ENCODE measurements at regions not wholly inside any gene's neighbourhood (a gene's known extent, or its start where the extent isn't known, plus 50 kb on each side); places are given as distances from the start of the nearest gene placed in this dataset.

DNA sequence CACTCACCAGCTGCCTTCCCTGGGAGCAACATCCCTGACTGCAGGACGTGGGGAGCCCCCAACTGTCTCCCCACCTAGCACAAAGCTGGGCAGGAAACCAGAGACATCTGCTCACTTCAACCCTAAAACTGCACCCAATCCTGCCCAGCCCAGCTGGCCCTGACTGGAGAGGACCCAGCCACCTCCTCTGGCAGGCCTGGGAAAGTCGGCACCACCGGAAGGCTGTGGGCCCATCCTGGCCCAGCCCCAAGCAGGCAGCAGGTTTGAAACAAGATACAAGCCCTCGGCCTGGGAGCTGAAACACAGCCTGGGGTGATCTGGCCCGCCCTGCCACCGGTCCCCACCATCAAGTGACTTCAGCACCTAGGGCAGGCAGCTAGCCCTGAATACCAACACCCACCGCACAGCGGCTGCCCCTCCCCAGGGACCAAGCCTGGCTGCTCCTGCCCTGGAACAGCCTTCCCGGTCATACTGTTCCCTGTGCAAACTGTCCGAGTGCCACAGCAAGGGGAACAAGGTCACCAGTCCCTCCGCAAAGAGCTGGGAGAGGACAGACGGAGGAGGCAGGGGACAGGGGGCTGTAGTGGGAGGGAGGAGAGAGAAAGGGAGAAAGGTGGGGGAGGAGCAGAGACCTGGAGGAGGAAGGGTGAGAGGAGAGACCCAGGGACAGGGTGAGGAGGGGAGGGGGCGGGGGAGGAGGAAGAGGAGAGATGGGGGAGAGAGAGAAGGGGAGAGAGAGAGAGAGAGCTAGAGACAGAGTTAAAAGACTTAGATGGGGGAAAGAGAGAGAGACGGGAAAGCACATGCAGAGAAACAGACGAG lies 115.7 kb downstream of the RFLNA start:
- DNase-seq (ENCODE audit: low spot score) = no peak
- no peak for ATAC-seq (ENCODE audit: low FRiP score)
- TF ChIP-seq CTCF (IDR thresholded peaks at IDR 0.05) = no peak

GRCh38 chr12:124408822-124409517 lies 114.1 kb downstream of the RFLNA start:
- no peak for ATAC-seq (ENCODE audit: low FRiP score)
- no peak for DNase-seq (ENCODE audit: low spot score)
- no peak for TF ChIP-seq CTCF (IDR thresholded peaks at IDR 0.05)

- no peak for ATAC-seq (ENCODE audit: low FRiP score)
- no peak for DNase-seq (ENCODE audit: low spot score)
- no peak for TF ChIP-seq CTCF (IDR thresholded peaks at IDR 0.05)
Measured at GRCh38 chr12:124407074-124407473, 112.2 kb downstream of the RFLNA start.

DNA sequence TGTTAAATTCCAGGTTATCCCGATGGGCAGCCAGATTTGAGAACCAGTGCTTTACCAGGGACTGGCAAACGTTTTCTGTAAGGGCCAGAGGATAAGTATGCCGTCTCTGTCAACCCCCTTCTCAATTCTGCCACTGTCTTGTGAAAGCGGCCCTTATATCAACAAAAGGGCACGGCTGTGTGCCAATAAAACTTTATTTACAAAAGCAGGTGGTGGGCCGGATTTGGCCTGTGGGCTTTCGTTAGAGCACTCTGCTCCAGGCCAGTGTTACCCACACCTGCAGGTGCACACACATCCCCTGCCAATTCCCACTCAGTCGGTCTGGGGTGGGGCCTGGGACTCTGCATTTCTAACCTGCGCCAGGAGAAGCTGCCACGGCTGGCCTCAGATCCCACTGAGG lies 111.2 kb downstream of the RFLNA start:
- DNase-seq (ENCODE audit: low spot score) = no peak
- TF ChIP-seq CTCF (IDR thresholded peaks at IDR 0.05) = no peak
- no peak for ATAC-seq (ENCODE audit: low FRiP score)

GRCh38 chr12:124405592-124405991 lies 110.7 kb downstream of the RFLNA start:
- TF ChIP-seq CTCF (IDR thresholded peaks at IDR 0.05) = no peak
- DNase-seq (ENCODE audit: low spot score) (no peak), ATAC-seq (ENCODE audit: low FRiP score) (no peak)

DNA sequence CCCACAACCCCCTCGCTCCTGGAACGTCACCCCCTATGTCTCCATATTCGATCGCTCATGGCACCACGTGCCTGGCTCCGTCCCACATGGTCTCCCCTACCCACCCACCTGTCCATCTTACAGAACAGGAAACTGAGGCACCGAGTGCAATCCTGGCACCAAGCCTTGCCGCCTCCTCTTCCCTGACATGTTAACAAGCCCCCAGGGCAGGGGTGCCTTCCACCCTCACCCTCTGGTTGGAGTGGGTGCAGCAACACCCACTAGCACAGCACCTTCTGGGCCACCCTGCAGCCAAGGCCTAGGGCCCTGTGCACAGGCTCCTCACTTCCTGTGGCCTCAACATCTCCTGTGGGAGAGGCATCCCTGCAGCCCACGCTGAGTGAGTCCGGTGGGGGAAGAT lies 110.3 kb downstream of the RFLNA start:
- no peak for ATAC-seq (ENCODE audit: low FRiP score)
- no peak for TF ChIP-seq CTCF (IDR thresholded peaks at IDR 0.05)

More for the DNA sequence above, 110.3 kb downstream of the RFLNA start:
- no peak for DNase-seq (ENCODE audit: low spot score)

All from omental fat pad (tissue), 3 donors.